ENCODE measurements at regions not wholly inside any gene's neighbourhood (a gene's known extent, or its start where the extent isn't known, plus 50 kb on each side); places are given as distances from the start of the nearest gene placed in this dataset.

GRCh38 chr5:58365791-58366190 lies 94.1 kb downstream of the PLK2 start:
- no peak for TF ChIP-seq EZH2 (IDR thresholded peaks at IDR 0.05; ENCODE audit: borderline replicate concordance)
- TF ChIP-seq CTCF (IDR thresholded peaks at IDR 0.05; ENCODE audit: poor library complexity), result no peak

All from hepatocyte (in vitro differentiated cells).